GM23248 (cell line): ENCODE measurements at regions not wholly inside any gene's neighbourhood (a gene's known extent, or its start where the extent isn't known, plus 50 kb on each side); places are given as distances from the start of the nearest gene placed in this dataset.

Source experiments
- DNase-seq: peaks from one replicate; pipeline ENCODE4 v3.0.0-alpha.2; 2015
- H2AFZ ChIP-seq: fragments of 200-600 bp; sonication (generic); 2 replicates; pipeline ENCODE4 v1.6.1; 2016; ENCODE audit warnings: antibody characterized with exemption
- H3F3A ChIP-seq: fragments of 200-600 bp; sonication (generic); 2 replicates; pipeline ENCODE4 v1.6.1; 2016; ENCODE audit warnings: mild to moderate bottlenecking, antibody characterized with exemption, mixed run types; ENCODE audit not compliant: insufficient read depth
- H3K27ac ChIP-seq: fragments of 200-600 bp; sonication (generic); 2 replicates; pipeline ENCODE4 v1.5.1; 2016; ENCODE audit warnings: mild to moderate bottlenecking
- H3K27me3 ChIP-seq: fragments of 200-600 bp; sonication (generic); replicated peaks from 2 replicates; pipeline ENCODE4 v1.6.1; 2016; ENCODE audit warnings: mild to moderate bottlenecking; ENCODE audit not compliant: insufficient read depth
- H3K36me3 ChIP-seq: fragments of 200-600 bp; sonication (generic); 2 replicates; pipeline ENCODE4 v1.6.1; 2016; ENCODE audit warnings: low read depth, mild to moderate bottlenecking
- H3K4me1 ChIP-seq: fragments of 200-600 bp; sonication (generic); 2 replicates; pipeline ENCODE4 v1.6.1; 2016; ENCODE audit warnings: mild to moderate bottlenecking; ENCODE audit not compliant: insufficient read depth
- H3K4me2 ChIP-seq: fragments of 200-600 bp; sonication (generic); one replicate; pipeline ENCODE4 v1.6.1; 2016; ENCODE audit warnings: mild to moderate bottlenecking; ENCODE audit not compliant: unreplicated experiment
- H3K4me3 ChIP-seq: fragments of 200-600 bp; sonication (generic); 2 replicates; pipeline ENCODE4 v1.5.1; 2016; ENCODE audit warnings: mild to moderate bottlenecking
- H3K79me2 ChIP-seq: fragments of 200-600 bp; sonication (generic); 2 replicates; pipeline ENCODE4 v1.6.1; 2016; ENCODE audit warnings: mild to moderate bottlenecking; ENCODE audit not compliant: insufficient read depth
- H3K9ac ChIP-seq: fragments of 200-600 bp; sonication (generic); 2 replicates; pipeline ENCODE4 v1.6.1; 2016; ENCODE audit warnings: mild to moderate bottlenecking
- H3K9me2 ChIP-seq: fragments of 200-600 bp; sonication (generic); 2 replicates; pipeline ENCODE4 v1.6.1; 2016; ENCODE audit warnings: mixed run types, mild to moderate bottlenecking, moderate library complexity; ENCODE audit not compliant: insufficient read depth
- H3K9me3 ChIP-seq: fragments of 200-600 bp; sonication (generic); one replicate; pipeline ENCODE4 v1.6.1; 2017; ENCODE audit warnings: low read depth
- H4K20me1 ChIP-seq: fragments of 200-600 bp; sonication (generic); 2 replicates; pipeline ENCODE4 v1.6.0; 2016; ENCODE audit not compliant: insufficient read depth
- EZH2 ChIP-seq: fragments of 200-600 bp; sonication (generic); IDR thresholded peaks from 2 replicates; pipeline ENCODE4 v1.6.1; 2018; ENCODE audit warnings: antibody characterized with exemption, mild to moderate bottlenecking; ENCODE audit not compliant: insufficient read depth, poor library complexity, severe bottlenecking
- EZH2phosphoT487 ChIP-seq: fragments of 200-600 bp; sonication (generic); IDR thresholded peaks from 2 replicates; pipeline ENCODE4 v1.6.1; 2018; ENCODE audit warnings: antibody characterized with exemption, moderate library complexity, mild to moderate bottlenecking, low read depth; ENCODE audit not compliant: insufficient read depth
- WGBS, 2 experiments: methylation state at CpG; one replicate each; pipeline ENCODE4 v1.1.6; 2015 to 2017; ENCODE audit warnings: low lambda C conversion rate in 2 of 2, low coverage in 1 of 2; ENCODE audit errors: missing lambda C conversion rate in 2 of 2; 5-methylcytosine and 5-hydroxymethylcytosine counted together
- in situ Hi-C: fragments of 300-500 bp; cut with MboI; formaldehyde crosslinking; loops from 2 replicates; pipeline ENCODE4 v1.15.0; 2020

DNA sequence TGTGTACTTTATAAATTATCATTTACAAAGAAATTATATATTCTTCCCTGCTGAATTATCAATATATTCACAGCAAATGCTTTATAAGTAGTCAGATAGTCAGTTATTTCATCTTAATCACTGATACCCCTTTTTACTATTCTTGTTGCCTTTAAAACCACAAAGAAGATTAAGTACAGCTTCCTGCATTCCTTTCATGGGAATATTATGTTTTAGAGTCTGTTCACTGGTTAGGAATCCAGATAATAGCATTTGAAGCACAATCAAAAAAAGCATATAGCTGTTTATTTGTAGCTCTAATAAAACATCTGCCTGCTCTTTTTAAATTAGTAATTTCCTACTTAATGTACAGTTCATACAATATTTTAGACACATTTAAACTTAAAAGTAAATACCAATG lies 508.9 kb downstream of the FBXO15 start:
- in situ Hi-C loops = no loop called here
- peak; percentile 38 for DNase-seq
- no peak overlapping the region for H3K9ac ChIP-seq
- H3K4me2 ChIP-seq = peak overlapping the region; percentile 42
- H3K27me3 ChIP-seq = no peaks in the 10 kb centered on the region
- TF ChIP-seq EZH2 = no peak
- TF ChIP-seq EZH2phosphoT487 = no peak
- no peak overlapping the region for H2AFZ ChIP-seq
- no peaks in the 10 kb centered on the region for H3K36me3 ChIP-seq
- H3K9me2 ChIP-seq = no peaks in the 10 kb centered on the region
- H3K9me3 ChIP-seq = no peaks in the 10 kb centered on the region
- H4K20me1 ChIP-seq = no peaks in the 10 kb centered on the region
- no peaks in the 10 kb centered on the region for H3F3A ChIP-seq
- H3K4me3 ChIP-seq = no peak overlapping the region
- H3K27ac ChIP-seq = no peak overlapping the region
- H3K4me1 ChIP-seq = peaks cover 11% of the 10 kb centered on the region
- H3K79me2 ChIP-seq = no peaks in the 10 kb centered on the region

DNA sequence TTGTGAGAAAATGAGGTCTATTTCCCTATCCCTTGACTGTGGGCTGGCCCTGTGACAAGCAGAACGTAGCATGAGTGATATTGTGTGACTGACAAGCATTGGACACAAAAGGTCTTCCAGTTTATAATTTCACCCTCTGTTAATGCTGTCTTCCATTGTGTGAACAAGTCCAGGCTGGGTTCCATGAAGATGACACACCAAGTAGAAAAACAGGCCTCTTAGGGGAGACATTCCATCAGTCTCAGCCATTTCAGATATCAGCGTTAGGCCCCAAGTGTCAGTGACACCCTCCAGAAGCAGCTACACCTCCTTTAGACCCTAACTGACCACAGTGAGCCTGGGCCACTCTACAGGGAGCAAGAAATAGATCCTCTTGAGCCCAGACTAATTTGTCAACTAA lies 511.3 kb downstream of the FBXO15 start:
- H3K4me1 ChIP-seq = peaks cover 11% of the 10 kb centered on the region
- H4K20me1 ChIP-seq = no peaks in the 10 kb centered on the region
- no peaks in the 10 kb centered on the region for H3K27me3 ChIP-seq
- in situ Hi-C loops = no loop called here
- H3K9me3 ChIP-seq = no peaks in the 10 kb centered on the region
- no peak overlapping the region for H3K9ac ChIP-seq
- 0 out of 2 replicates have a peak overlapping the region, but pooled peaks have one; percentile 22 for H2AFZ ChIP-seq
- no peaks in the 10 kb centered on the region for H3F3A ChIP-seq
- H3K27ac ChIP-seq = no peak overlapping the region
- no peak overlapping the region for H3K4me3 ChIP-seq
- H3K79me2 ChIP-seq = no peaks in the 10 kb centered on the region
- 36 to 44% methylated on average over 2 of the region's 2 CpGs for WGBS, 2 experiments
- peak; percentile 7 for DNase-seq
- H3K9me2 ChIP-seq = no peaks in the 10 kb centered on the region
- H3K4me2 ChIP-seq = no peak overlapping the region
- no peaks in the 10 kb centered on the region for H3K36me3 ChIP-seq
- no peak for TF ChIP-seq EZH2
- no peak for TF ChIP-seq EZH2phosphoT487

DNA sequence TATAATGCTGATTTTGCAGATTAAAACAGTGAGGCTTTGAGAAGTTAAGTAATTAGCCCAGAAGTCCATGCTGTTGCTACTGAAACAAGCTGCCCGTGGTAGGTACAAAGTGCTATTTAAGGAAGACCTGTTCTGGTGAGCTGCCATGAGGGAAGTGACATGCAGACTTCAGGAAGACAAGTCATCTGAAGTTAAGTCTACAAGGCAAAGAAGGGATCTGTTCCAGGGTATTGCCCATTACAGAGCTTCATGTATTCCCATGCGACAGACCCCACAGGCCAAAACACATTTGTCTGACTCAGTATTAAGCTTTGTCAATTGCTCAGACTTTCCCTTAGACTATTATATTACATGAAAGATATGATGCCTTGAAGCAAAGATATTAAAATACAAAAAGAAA lies 520.8 kb downstream of the FBXO15 start:
- no peak for TF ChIP-seq EZH2phosphoT487
- TF ChIP-seq EZH2 = no peak
- H3F3A ChIP-seq = no peaks in the 10 kb centered on the region
- H3K9me3 ChIP-seq = no peaks in the 10 kb centered on the region
- H3K4me3 ChIP-seq = no peak overlapping the region
- no peaks in the 10 kb centered on the region for H3K4me1 ChIP-seq
- in situ Hi-C loops = no loop called here
- H2AFZ ChIP-seq = no peak overlapping the region
- H3K79me2 ChIP-seq = no peaks in the 10 kb centered on the region
- no peaks in the 10 kb centered on the region for H3K9me2 ChIP-seq
- H3K4me2 ChIP-seq = no peak overlapping the region
- no peaks in the 10 kb centered on the region for H4K20me1 ChIP-seq
- DNase-seq = no peak
- H3K27ac ChIP-seq = no peak overlapping the region
- no peaks in the 10 kb centered on the region for H3K27me3 ChIP-seq
- 66 to 74% methylated on average over 2 of the region's 2 CpGs for WGBS, 2 experiments
- H3K9ac ChIP-seq = no peak overlapping the region
- H3K36me3 ChIP-seq = no peaks in the 10 kb centered on the region

DNA sequence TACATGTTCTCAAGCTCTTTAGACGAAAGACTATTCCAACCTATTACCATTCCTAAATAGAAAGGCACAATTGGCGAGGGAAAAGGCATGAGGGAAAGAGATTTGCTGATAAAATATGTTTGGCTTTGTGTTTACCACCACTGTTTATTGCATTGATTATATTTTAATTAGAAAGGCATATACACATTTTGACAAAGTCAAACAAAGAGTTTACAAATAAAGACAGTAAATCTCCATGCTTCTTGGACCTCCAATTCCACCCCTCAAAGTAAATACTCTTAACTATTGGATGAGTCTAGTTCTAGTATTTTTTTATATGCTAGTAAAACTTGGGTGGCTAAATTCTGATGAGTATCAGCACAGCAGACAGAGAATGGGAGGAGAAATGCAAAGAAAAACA lies 521.4 kb downstream of the FBXO15 start:
- Histone ChIP-seq H2AFZ (no peak overlapping the region), H3F3A (no peaks in the 10 kb centered on the region), H3K27ac (no peak overlapping the region), H3K4me2 (no peak overlapping the region), H3K4me1 (no peaks in the 10 kb centered on the region), H3K36me3 (no peaks in the 10 kb centered on the region), H3K9ac (no peak overlapping the region), H3K9me2 (no peaks in the 10 kb centered on the region), H3K27me3 (no peaks in the 10 kb centered on the region), H3K9me3 (no peaks in the 10 kb centered on the region), H4K20me1 (no peaks in the 10 kb centered on the region), H3K4me3 (no peak overlapping the region), H3K79me2 (no peaks in the 10 kb centered on the region)
- WGBS, 2 experiments = 33 to 48% methylated on average over 2 of the region's 2 CpGs
- in situ Hi-C loops = no loop called here
- TF ChIP-seq EZH2 = no peak
- TF ChIP-seq EZH2phosphoT487 = no peak
- DNase-seq = no peak

DNA sequence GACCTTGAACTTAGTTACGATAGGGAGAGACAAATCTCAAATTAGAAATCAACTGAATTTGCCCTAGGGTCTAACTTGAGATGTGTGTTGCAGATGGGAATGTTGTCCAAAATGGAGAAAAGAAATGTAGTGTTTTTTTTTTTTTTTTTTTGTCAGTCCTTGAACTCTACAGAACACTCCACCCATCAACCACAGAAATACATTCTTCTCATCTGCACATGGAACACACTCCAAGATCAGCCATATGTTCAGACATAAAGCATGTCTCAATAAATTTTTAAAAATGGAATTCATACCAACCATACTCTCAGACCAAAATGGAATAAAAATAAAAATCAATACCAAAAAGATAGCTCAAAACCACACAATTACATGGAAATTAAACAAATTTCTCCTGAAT lies 526.5 kb downstream of the FBXO15 start:
- no peak overlapping the region for H3K4me2 ChIP-seq
- DNase-seq = no peak
- in situ Hi-C loops = no loop called here
- H4K20me1 ChIP-seq = no peaks in the 10 kb centered on the region
- H3K9me2 ChIP-seq = no peaks in the 10 kb centered on the region
- H3K79me2 ChIP-seq = no peaks in the 10 kb centered on the region
- no peaks in the 10 kb centered on the region for H3F3A ChIP-seq
- no peaks in the 10 kb centered on the region for H3K9me3 ChIP-seq
- 33 to 62% methylated on average over 1 of the region's 1 CpG for WGBS, 2 experiments
- H3K4me3 ChIP-seq = no peak overlapping the region
- H3K36me3 ChIP-seq = no peaks in the 10 kb centered on the region
- H3K4me1 ChIP-seq = no peaks in the 10 kb centered on the region
- H3K27me3 ChIP-seq = no peaks in the 10 kb centered on the region
- no peak overlapping the region for H2AFZ ChIP-seq
- TF ChIP-seq EZH2 = no peak
- TF ChIP-seq EZH2phosphoT487 = no peak
- H3K27ac ChIP-seq = no peak overlapping the region
- H3K9ac ChIP-seq = no peak overlapping the region
